Aorta (tissue), 5 donors: ENCODE measurements at regions not wholly inside any gene's neighbourhood (a gene's known extent, or its start where the extent isn't known, plus 50 kb on each side); places are given as distances from the start of the nearest gene placed in this dataset.

ENCODE experiments used
- ATAC-seq: fragments of 200-7000 bp; cut with Tn5 transposase; one replicate; pipeline ENCODE4 v1.9.1; 2022; ENCODE audit warnings: moderate library complexity; ENCODE audit not compliant: low FRiP score
- DNase-seq, 2 donors: peaks; one replicate each; pipeline ENCODE4 v3.0.0-alpha.2; 2020
- H3K27ac ChIP-seq, 2 donors: one replicate each; pipeline ENCODE4 v1.5.1; 2013; ENCODE audit warnings: low read length in 2 of 2, mild to moderate bottlenecking in 2 of 2, moderate library complexity in 2 of 2, control low read depth in 1 of 2, inconsistent platforms in 1 of 2, low read depth in 1 of 2
- H3K27me3 ChIP-seq, 2 donors: one replicate each; pipeline ENCODE4 v1.6.1; 2013; ENCODE audit warnings: control low read depth in 1 of 2, low read length in 1 of 2, mild to moderate bottlenecking in 1 of 2, moderate library complexity in 1 of 2; ENCODE audit not compliant: insufficient read depth in 2 of 2, control insufficient read depth in 1 of 2
- H3K36me3 ChIP-seq, 2 donors: one replicate each; pipeline ENCODE4 v1.6.1; 2013; ENCODE audit warnings: control low read depth in 1 of 2, low read length in 1 of 2, mild to moderate bottlenecking in 1 of 2; ENCODE audit not compliant: insufficient read depth in 2 of 2, control insufficient read depth in 1 of 2
- H3K4me1 ChIP-seq, 2 donors: one replicate each; pipeline ENCODE4 v1.6.1; 2013; ENCODE audit warnings: low read length in 2 of 2, control low read depth in 1 of 2, mild to moderate bottlenecking in 1 of 2, moderate library complexity in 1 of 2; ENCODE audit not compliant: insufficient read depth in 2 of 2, control insufficient read depth in 1 of 2
- H3K4me3 ChIP-seq, 2 donors: one replicate each; pipeline ENCODE4 v1.5.1; 2013; ENCODE audit warnings: low read length in 2 of 2, control low read depth in 1 of 2, mild to moderate bottlenecking in 1 of 2
- H3K9me3 ChIP-seq: one replicate; pipeline ENCODE4 v1.6.1; 2013; ENCODE audit warnings: mild to moderate bottlenecking, low read length; ENCODE audit not compliant: control insufficient read depth
- WGBS, 2 donors: extraction: QIAGEN DNeasy Blood & Tissue Kit; methylation state at CpG; one replicate each; pipeline ENCODE4 v1.1.7; 2013; 5-methylcytosine and 5-hydroxymethylcytosine counted together
- intact Hi-C, 2 donors: fragments of 100-400 bp; cut with DNase I; formaldehyde crosslinking; loops; one replicate each; pipeline versions ENCODE4 v1.14.2 to v1.15.0; 2022
- donor health status: healthy with polysubstance abuse.
- donor health status: Bipolar disorder and iron deficiency.
- donor health status: DM: no; HTN: no; CAD: no.
- donor health status: DM: no; HTN: no; CAD: no.
- donor health status: DM: yes; HTN: yes; CAD: no.

GRCh38 chr9:129561594-129562281, 59.2 kb downstream of the C9orf50 start:
- WGBS, 2 donors: 81 to 82% methylated on average over 28 of the region's 28 CpGs
- H3K4me1 ChIP-seq: no peaks in the 10 kb centered on the region
- no peak overlapping the region for H3K27ac ChIP-seq
- intact Hi-C loops: no loop called here
- H3K36me3 ChIP-seq: no peaks in the 10 kb centered on the region
- H3K27me3 ChIP-seq: no peaks in the 10 kb centered on the region
- ATAC-seq (no peak), DNase-seq (no peak)
- no peak overlapping the region for H3K4me3 ChIP-seq
- H3K9me3 ChIP-seq: no peaks in the 10 kb centered on the region

GRCh38 chr9:129560881-129561306, 60.0 kb downstream of the C9orf50 start:
- H3K27ac ChIP-seq: no peak overlapping the region
- no peak for DNase-seq
- no peaks in the 10 kb centered on the region for H3K4me1 ChIP-seq
- H3K9me3 ChIP-seq: no peaks in the 10 kb centered on the region
- intact Hi-C loops: no loop called here
- no peak overlapping the region for H3K4me3 ChIP-seq
- WGBS, 2 donors: 93 to 95% methylated on average over 13 of the region's 13 CpGs
- no peaks in the 10 kb centered on the region for H3K36me3 ChIP-seq
- no peak for ATAC-seq
- no peaks in the 10 kb centered on the region for H3K27me3 ChIP-seq

DNA sequence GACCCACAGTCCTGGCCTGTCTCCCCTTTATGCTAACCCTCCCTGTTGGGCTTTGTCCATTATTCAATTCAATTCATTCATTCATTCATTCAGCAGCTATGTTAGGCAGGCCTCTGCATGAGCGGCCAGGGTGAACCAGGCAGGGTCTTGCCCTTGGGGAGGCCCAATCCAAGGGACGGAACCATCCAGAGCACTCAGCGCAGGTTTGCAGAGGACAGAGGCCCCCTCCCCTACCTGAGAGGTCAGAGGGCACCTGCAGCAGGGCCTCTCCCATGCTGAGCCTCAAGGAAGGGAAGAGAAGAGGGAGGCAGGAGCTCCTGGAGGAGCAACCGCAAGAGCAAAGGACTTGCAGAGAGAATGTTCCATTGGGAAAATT, 61.4 kb downstream of the C9orf50 start:
- no peaks in the 10 kb centered on the region for H3K36me3 ChIP-seq
- H3K27ac ChIP-seq: no peak overlapping the region
- no peaks in the 10 kb centered on the region for H3K27me3 ChIP-seq
- H3K4me1 ChIP-seq: no peaks in the 10 kb centered on the region
- intact Hi-C loops: no loop called here
- WGBS, 2 donors: 97 to 98% methylated on average over 4 of the region's 4 CpGs
- DNase-seq (no peak), ATAC-seq (no peak)
- H3K4me3 ChIP-seq: no peak overlapping the region
- H3K9me3 ChIP-seq: no peaks in the 10 kb centered on the region

DNA sequence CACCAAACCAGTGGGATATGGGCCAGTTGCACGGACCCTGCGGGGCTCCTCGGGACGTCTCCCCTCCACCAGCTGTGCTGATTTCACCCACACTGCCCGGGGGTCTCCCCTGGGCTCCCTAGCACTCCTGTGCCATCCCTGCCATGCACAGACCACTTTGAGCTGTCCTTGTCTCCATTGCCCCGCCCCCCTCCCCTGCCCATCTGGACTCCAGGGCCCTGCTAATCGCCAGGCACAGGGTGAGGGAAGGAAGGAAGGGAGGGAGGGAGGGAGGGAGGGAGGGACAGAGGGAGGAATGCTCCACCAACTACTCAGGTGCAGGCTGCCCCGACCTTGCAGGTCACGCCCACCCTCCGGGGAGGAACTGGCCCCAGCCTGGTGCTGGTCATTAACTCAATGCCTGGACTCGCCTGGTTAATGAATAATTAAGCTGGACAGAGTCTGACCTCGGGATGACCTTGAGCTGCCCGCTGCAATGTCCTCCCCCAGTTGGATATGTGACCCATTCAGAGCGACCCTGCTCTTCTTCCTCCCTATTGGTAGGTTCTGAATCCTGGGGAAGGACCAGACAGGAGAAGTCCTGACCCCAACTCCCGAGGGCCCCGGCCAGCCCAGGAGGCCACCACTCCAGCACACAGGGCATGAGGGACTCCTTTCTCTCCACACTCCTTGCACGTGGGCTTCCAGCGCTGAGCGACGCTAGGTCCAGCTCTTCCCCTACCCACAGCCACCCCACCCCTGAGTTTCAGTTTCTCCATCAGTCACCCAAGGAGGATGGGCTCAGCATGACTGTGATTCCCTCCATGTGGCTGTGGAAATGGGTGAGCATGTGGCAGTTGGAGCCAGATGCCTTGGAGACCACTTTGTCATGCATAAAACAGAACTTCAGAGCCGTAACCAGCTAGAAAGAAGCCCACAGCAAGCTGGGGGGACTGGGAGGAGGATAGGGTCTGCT, 62.1 kb downstream of the C9orf50 start:
- Histone ChIP-seq H3K27me3 (no peaks in the 10 kb centered on the region), H3K36me3 (no peaks in the 10 kb centered on the region), H3K9me3 (no peaks in the 10 kb centered on the region), H3K4me1 (no peaks in the 10 kb centered on the region), H3K27ac (no peak overlapping the region), H3K4me3 (no peak overlapping the region)
- intact Hi-C loops: no loop called here
- ATAC-seq: no peak
- no peak for DNase-seq
- WGBS, 2 donors: 85 to 86% methylated on average over 17 to 21 of the region's 21 CpGs

DNA sequence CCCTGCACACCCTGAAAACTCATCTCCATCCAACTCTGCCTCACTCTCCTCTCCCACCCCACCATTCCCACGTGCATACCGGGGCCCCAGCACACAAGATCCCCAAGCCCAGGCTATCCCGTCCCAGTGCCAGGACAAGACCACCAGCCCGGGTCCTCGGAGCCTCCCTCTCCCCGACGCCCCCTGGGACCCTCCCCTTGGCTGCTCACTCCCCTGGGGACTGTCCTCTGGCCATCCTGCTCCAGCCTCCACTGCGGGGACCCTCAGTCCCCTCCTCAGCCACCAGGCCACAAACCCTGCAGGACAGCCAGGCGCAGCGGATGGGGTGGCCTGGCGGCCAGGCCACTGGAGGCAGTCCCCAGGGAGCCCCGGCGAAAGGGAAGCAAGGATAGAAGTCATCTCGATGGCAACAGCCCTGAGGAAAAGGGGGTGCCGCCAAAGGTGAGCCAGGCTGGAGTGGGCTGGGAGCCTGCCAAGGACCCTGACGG, 62.8 kb downstream of the C9orf50 start:
- Histone ChIP-seq H3K9me3 (no peaks in the 10 kb centered on the region), H3K27me3 (no peaks in the 10 kb centered on the region), H3K36me3 (no peaks in the 10 kb centered on the region), H3K4me3 (no peak overlapping the region), H3K27ac (no peak overlapping the region), H3K4me1 (no peaks in the 10 kb centered on the region)
- no peak for DNase-seq
- WGBS, 2 donors: 83 to 89% methylated on average over 15 to 16 of the region's 16 CpGs
- no peak for ATAC-seq
- intact Hi-C loops: no loop called here

DNA sequence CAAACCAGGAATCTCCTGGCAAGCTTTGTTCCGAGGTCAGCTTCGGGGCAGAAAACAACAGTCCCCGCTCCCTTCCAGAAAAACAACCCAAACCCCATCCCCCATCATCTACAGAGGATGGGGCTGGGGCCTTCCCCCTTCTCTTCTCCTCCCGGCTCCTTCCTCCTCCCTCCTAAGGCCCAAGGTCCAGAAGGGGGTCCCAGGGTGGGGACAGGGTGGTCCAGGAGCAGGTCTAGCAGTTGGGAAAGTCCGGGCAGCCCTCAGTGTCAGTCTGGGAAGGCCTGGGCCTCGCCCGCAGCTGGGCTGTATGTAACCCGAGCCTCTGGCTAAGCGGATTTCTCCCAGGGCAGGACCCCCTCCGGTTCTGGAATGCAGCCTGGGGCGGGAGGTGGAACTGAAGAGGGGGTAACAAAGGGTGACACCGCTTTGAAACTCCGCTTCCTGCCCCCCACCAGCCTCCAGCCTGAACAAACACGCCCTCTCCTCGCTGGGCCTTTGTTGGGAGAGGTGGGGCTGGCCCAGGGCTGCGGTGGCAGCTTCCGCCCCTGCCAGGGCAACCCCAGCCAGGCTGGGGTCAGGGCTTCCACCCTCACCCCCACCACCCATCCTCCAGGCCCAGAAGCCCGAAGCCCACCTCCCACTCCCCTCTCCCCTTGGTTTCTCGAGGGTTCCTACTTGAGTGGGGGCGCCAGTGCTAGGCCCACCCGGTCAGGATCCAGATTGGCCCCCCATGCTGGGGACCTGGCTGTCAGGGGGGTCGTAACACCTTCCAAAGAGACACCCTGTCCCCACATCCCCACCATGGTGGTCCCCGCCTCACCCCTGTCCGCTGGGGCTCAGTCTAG, 63.5 kb downstream of the C9orf50 start:
- Histone ChIP-seq H3K4me3 (no peak overlapping the region), H3K27ac (no peak overlapping the region), H3K9me3 (no peaks in the 10 kb centered on the region), H3K4me1 (no peaks in the 10 kb centered on the region), H3K36me3 (no peaks in the 10 kb centered on the region), H3K27me3 (no peaks in the 10 kb centered on the region)
- DNase-seq (no peak), ATAC-seq (no peak)
- intact Hi-C loops: no loop called here
- WGBS, 2 donors: 93 to 95% methylated on average over 23 to 24 of the region's 24 CpGs

- ATAC-seq: no peak
- Histone ChIP-seq H3K4me3 (no peak overlapping the region), H3K9me3 (no peaks in the 10 kb centered on the region), H3K27ac (no peak overlapping the region), H3K27me3 (no peaks in the 10 kb centered on the region), H3K36me3 (no peaks in the 10 kb centered on the region), H3K4me1 (no peaks in the 10 kb centered on the region)
- WGBS, 2 donors: 96% methylated on average over 12 of the region's 12 CpGs
- intact Hi-C loops: no loop called here
- DNase-seq: peak in 1 of 2 donors; percentile 24
Observed at GRCh38 chr9:129556491-129557191, 64.3 kb downstream of the C9orf50 start.
